Inflammatory macrophage treated with lipopolysaccharide for 4 hours (primary cell): ENCODE measurements at regions not wholly inside any gene's neighbourhood (a gene's known extent, or its start where the extent isn't known, plus 50 kb on each side); places are given as distances from the start of the nearest gene placed in this dataset.

Experiments used
- DNase-seq: peaks from one replicate; pipeline ENCODE4 v3.0.0-alpha.2; 2020

GRCh38 chr20:61135266-61135665 lies 116.8 kb upstream of the CDH4 start:
- no peak for DNase-seq

GRCh38 chr20:61135968-61136367 lies 116.1 kb upstream of the CDH4 start:
- no peak for DNase-seq

DNA sequence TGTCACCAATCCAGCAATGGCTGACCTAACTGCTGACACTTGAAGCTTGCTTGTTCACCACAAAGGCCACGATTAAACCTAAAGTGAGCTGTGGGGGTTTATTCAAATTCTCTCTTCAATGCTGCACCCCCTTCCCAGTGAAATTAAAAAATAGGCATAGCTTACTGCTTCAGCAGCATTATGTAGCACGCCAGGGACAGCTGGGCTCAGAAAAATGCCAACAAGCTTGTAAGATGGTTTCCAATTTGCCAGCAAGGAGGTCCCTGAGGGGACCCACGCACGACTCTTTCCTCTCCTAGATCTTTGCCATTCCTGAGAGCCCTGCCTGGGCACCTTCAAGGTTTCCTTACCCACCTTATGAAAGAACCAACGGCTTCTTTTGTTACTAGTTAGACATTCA lies 113.5 kb upstream of the CDH4 start:
- DNase-seq, result no peak

DNA sequence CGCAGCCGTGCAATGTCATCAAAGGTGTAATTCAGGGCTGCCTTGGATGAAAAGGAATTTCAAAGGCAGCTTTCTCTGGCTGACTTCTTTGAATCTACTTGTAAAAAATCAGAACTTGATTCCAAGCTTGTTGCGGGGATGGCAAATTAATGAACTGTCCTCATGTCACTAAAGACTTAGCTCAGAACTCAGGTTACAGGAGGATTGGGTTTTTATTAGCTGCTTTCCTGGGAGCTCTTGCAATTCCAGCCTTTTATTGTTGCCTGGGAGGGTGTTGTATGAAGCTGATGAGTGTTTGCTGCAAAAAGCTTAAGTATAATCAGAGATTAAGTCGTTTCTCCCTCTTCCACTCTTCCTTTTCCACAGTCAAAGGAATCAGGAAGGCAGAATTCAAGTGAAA lies 113.0 kb upstream of the CDH4 start:
- no peak for DNase-seq

- no peak for DNase-seq
These were observed 111.5 kb upstream of the CDH4 start for GRCh38 chr20:61140576-61140975.

DNA sequence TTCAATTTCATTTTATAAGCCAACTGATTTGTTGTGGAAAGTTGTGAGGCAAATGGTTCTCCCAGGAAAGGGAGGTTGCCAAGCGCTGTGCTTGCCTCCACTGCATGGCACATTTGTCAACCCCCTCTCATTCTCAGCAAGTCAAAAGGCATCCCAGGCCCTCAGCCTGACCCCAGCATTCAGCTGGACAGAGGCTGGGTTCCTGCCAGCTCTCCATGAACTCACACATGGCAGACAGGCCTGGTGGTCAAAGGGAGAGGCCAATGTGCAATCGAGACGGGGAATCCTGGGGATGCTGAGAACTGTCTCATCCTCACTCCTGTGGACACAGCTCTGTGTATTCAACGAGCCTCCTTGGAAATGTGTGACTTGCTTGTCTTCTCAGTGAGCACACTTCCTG lies 106.0 kb upstream of the CDH4 start:
- DNase-seq, result no peak

DNA sequence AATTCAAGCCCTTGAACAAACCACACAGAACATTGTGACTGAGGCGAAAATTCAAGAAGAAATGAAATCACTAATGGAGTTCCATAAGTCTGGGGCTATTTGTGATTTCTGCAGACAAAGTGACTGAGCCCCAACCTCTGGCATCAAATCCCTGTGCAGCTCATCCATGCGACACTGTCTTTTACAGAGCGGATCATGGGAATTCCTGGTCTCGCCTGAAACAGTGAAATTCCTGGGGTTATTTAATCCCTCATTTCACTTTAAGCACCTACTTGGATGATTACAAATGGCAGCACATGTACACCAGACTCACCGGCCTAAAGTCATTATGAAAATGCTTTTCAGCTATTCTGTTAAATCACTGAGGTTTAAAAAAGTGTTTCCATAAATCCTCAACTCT lies 102.4 kb upstream of the CDH4 start:
- no peak for DNase-seq

GRCh38 chr20:61157301-61157700 lies 94.8 kb upstream of the CDH4 start:
- DNase-seq, result no peak

DNA sequence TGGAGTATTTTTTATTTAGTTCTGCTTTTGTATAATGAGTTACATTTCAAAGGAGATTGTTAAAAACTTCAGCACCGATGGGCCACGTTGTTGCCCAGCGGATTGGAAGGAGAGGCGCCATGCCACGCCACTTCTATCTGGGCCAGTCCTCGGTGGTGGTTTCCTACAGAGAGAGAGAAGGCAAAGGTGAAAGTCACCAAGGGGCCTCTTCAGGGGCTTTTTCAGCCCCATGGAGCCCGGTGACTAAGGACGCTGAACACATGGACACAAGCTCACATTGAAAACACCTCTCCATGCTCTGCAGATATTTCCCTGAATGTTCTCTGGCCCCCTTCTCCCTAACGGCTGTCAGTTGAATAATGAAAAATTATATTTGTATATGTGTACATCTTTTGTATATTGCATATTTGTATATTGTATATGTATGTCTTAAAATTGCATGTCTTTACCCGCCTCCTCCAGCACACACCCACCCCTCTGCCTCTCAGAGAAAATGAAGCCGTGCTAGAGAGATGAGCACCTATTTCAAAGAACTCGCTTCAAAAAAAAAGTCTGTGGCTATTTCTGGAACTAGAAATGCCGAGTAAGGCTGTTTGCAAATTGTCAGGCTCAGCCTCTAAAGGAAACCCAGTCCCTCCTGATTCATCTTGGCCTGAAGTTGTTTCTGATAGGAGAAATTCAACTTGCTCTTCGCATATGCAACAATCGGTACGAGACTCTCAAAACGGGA lies 91.9 kb upstream of the CDH4 start:
- no peak for DNase-seq

DNA sequence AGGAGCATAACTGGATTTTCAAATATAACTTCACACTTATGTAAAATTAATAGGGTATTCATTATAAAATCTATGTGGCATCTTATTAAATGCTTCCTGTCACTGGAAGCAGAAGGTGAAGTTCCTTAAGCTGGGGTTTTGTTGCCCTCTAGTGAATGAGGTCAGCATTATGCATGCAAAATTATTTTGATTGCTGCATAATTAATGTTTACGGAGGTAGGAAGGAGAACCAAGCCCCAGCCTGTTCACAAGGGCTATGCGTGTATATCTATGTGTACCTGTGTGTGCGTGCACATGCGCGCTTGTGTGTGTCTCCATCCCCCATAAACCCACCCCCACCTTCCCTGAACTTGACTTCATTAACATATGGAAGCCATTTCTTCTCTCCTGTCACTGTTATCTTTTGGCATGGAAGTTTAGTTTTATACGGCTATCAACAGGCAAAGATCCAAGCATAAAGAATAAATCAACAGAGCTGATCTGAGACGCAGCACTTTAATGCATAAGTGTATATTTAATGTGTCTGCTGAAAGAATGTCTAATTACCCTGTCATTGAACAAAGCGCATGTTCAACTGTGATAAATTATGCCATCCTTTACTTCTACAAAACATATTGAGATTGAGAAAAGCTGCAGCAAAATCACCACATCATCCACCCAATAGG lies 90.2 kb upstream of the CDH4 start:
- no peak for DNase-seq

DNA sequence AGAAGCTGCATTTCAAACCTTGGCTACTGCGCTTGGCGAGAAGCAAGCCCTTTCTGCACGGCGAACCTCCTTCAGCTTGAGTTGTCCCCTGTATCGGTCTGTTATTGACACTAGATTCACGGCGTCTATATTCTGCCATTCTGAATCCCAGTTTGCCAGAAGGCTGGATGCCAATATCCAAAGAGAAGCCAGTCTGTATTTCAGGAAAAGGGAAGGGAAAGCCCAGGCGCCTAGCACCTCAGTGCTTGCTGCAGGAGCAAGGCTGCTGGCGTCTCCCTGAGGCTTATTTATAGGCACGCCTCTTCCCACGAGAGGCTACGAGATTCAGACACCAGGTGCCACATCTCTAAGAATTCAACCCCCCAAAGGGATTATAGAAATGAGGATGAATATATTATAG lies 89.6 kb upstream of the CDH4 start:
- DNase-seq, result no peak

DNA sequence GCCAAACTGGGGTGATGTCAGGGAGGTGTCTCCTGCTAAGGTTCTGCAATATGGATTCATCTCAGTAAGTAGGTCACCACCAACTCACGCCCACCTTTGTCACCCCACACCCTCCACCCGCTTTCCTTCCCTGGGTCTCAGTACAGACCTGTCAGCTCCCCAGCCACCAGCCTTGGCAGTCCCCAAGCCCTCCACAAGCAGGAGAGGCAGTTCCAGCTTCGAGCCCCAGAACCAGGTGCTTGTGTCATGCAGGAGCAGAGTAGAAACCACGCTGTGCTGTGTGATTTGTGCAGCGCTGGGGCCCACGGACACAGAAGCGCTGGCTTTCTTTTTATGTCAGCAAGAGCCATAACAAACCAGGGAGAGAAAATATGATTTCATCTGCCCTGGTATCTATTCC lies 89.0 kb upstream of the CDH4 start:
- DNase-seq, result no peak

DNA sequence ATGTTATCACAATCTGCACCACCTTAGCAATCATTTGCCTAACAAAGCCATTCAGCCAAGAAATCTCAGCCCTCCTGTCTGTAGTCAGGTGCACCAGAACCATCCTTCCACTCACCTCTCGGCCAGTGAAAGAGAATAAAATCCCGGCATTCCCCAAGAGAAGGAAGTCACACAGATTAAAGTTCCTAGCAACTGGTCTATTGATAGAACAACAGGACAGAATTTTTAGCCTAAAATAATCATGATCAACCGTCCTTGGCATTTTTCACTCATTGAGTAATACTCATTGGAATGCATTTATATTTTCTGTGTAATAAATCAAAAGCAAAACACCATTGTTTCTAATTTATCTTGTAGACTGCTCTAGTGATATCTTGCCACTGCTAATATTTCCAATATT lies 85.7 kb upstream of the CDH4 start:
- DNase-seq, result no peak

DNA sequence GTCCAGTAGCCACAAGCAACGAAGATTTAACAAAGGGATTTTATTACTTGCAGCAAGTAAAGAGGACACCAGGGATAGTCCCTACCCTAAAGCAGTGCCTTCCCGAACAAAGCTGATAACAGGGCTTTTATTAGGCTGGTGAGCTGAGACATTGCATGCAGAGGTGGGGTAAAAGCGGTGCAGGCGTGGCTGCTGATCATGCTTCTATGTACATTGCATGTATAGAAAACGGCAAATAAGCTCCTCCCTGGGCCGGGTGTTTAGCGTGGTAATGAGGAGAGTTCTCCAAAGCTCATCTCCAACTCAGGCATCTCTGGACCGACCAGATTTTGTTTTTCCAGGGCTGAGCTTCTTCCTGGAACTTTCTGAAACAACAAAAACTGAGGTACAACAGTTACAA lies 83.5 kb upstream of the CDH4 start:
- DNase-seq, result no peak

DNA sequence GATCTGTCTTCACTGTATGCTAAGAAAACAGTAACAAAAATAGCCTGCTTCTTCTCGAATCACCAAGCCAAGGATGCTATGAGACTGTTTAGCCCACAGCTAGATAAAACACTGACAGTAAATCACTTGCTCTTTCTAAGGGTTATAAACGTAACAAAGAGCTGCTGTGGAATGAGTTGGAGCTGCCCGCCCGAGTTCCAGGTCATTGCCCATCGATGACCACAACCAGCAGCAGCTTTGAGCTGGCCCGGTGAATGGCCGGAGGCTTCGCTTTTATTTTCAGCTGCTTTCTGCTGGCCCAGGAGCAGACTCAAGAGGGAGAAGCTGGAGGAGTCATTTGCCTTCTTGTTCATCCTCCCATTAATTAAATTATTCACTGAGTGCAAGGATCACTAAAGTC lies 82.2 kb upstream of the CDH4 start:
- no peak for DNase-seq

DNA sequence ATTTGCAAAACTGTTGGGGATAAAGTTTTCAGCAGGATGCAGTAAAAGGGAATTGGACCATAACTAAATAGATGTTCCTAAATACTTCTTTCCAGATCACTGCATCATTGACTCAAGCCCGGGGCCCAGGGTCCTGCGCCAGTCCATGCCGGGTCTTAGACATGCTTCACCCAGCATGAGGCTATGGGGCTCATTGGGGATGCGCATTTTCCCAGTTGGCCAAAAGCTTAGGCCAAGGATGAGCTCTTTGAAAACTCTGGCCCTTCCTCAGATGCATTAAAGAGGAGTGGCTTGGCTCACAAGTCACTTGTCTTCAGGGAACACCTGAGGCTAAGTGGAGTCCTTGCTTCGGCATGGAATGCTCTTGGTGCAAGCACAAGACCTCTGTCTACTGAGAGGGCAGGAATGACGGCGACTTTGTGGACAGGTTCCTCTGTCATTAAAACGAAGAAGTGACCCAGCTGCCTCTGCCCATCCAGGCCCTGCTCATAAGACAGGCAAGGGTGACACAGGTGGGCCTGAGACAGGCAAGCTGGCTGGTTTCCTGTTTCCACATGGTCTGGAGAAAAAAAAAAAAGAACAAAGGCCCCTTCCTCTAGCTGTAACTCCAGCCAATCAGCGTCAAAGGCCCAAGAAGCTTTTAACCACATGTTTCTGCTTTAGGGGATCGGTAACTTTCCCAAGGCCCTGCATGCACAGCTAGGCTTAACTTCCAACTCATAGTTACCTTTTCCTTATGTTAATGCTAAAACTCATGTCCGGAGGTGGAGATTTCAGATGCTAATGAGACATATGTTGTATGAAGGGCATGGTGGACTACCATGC lies 81.4 kb upstream of the CDH4 start:
- DNase-seq, result no peak

DNA sequence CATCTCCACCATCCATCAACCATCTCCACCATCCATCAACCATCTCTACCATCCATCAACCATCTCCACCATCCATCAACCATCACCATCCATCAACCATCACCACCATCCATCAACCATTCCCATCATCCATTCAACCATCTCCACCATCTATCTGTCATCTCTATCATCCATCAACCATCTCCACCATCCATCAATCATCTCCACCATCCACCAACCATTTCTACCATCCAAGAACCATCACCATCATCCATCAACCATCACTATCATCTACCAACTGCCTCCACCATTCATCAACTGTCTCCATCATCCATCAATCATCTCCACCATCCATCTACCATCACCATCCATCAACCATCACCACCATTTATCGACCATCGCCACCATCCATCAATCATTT lies 78.8 kb upstream of the CDH4 start:
- no peak for DNase-seq

DNA sequence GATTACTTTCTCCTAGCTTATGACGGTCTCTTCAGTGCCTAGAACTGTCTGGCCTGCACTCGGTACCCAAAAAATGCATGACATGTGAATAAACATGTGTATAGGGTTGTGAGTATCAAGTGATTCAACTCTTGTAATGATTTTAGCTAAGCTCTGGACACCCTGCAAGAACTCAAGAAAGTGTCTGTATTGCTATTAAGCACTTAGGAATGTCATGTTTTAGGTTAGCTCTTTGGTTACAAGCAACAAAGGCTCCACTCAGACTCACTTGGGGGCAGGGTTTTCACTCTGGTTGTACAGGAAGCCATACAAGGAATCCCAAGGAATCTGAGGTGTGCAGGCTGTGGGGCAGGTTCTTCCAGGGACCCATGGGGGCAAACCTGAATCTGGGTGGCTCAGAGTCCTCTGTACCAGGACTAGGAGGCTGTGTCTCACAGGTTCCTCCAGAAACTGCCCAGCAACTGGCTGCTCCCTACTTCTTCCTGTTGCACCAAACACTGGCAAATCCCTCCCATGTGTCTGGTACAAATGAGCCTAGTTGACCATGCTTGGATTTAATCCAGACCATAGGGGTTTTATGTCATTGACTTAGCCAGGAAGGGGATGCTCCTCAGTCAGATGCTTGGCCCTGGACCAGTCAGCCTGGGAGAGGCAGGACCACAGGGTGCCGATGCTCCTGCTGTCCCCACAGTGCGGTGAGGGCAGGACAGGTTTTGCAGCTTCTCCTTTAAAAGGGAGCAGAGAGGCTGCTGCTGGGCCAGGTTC lies 77.9 kb upstream of the CDH4 start:
- no peak for DNase-seq

- DNase-seq, result no peak
These were observed 75.2 kb upstream of the CDH4 start for GRCh38 chr20:61176874-61177273.

DNA sequence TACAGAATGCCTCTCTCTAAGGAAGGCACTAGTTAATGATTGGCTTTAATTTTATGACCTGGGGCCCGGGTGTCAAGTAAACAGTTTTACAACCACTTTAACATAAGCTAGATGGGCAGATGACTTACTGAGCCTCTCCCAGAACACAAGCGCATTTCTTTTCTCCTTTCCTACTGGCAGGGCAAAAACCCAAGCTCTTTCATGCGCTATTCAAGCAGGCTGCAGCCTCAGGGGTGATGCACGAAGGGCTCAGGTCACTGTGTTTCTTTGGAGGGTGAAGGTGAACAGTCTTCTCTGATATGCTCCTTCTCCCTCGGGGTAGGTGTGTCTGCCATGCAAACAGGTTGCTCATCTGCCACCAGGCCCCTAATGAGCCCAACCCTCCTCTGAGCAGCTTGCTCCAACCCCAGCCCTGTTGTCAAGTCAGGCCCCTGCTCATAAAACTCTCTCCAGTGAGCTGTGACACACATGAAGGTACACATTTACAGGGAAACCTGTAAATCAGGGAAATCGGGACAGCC lies 73.5 kb upstream of the CDH4 start:
- DNase-seq, result no peak

- DNase-seq, result no peak
These were observed 67.9 kb upstream of the CDH4 start for GRCh38 chr20:61184194-61184593.

DNA sequence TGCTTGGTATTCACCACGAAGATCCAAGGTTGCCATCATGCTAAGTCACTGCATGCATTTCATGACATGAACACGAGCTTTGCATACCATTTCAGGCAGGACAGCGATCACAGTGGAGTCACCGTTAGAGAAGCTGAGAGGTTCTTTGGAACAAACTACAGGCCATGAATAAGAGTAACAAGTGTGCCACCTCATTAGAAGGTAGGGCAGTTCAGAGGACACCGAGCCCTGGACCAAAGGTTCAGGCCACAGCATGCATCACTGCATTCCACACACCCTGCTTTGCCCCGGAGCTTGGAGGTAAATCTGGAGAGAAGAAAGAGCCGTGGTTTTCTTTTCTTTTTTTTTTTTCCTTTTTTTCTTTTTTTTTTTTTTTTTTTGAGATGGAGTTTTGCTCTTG lies 66.9 kb upstream of the CDH4 start:
- DNase-seq, result no peak
